OCI-LY1 (cell line): ENCODE measurements at regions not wholly inside any gene's neighbourhood (a gene's known extent, or its start where the extent isn't known, plus 50 kb on each side); places are given as distances from the start of the nearest gene placed in this dataset.

Experiments used
- H2AFZ ChIP-seq: fragments of 200-600 bp; sonication (generic), shearing (Covaris generic); 2 replicates; pipeline ENCODE4 v1.6.0; 2014; ENCODE audit warnings: antibody characterized with exemption, mild to moderate bottlenecking, low read length
- H3F3A ChIP-seq: fragments of 200-600 bp; sonication (generic), shearing (Covaris generic); 2 replicates; pipeline ENCODE4 v1.6.0; 2014; ENCODE audit warnings: mild to moderate bottlenecking, antibody characterized with exemption, low read length, moderate library complexity; ENCODE audit not compliant: insufficient read depth
- H3K27ac ChIP-seq: fragments of 200-600 bp; sonication (generic); 2 replicates; pipeline ENCODE4 v1.5.1; 2014; ENCODE audit warnings: low read length, mixed run types, mild to moderate bottlenecking, low read depth; ENCODE audit not compliant: poor library complexity, severe bottlenecking
- H3K27me3 ChIP-seq: fragments of 200-600 bp; sonication (generic); 2 replicates; pipeline ENCODE4 v1.6.0; 2014; ENCODE audit warnings: antibody characterized with exemption, mild to moderate bottlenecking, low read length, moderate library complexity; ENCODE audit not compliant: insufficient read depth
- H3K36me3 ChIP-seq: fragments of 200-600 bp; sonication (generic); 2 replicates; pipeline ENCODE4 v1.6.1; 2014; ENCODE audit warnings: mild to moderate bottlenecking, antibody characterized with exemption, low read length, moderate library complexity, mixed read lengths; ENCODE audit not compliant: insufficient read depth
- H3K4me1 ChIP-seq: fragments of 200-600 bp; sonication (generic); 2 replicates; pipeline ENCODE4 v1.5.1; 2014; ENCODE audit warnings: mild to moderate bottlenecking, low read length, moderate library complexity; ENCODE audit not compliant: insufficient read depth, severe bottlenecking
- H3K4me2 ChIP-seq: fragments of 200-600 bp; sonication (generic), shearing (Covaris generic); 2 replicates; pipeline ENCODE4 v1.6.1; 2014; ENCODE audit warnings: low read length
- H3K4me3 ChIP-seq: fragments of 200-600 bp; sonication (generic); 2 replicates; pipeline ENCODE4 v1.5.1; 2014; ENCODE audit warnings: low read length, low read depth, mild to moderate bottlenecking, mixed read lengths; ENCODE audit not compliant: poor library complexity, severe bottlenecking
- H3K79me2 ChIP-seq: fragments of 200-600 bp; shearing (Covaris generic); 2 replicates; pipeline ENCODE4 v1.6.1; 2016; ENCODE audit warnings: mixed run types, low read length, mixed read lengths; ENCODE audit not compliant: insufficient read depth
- H3K9ac ChIP-seq: fragments of 200-600 bp; sonication (generic), shearing (Covaris generic); 2 replicates; pipeline ENCODE4 v1.6.1; 2014; ENCODE audit warnings: mild to moderate bottlenecking, low read length, mixed read lengths
- H3K9me2 ChIP-seq: fragments of 200-600 bp; sonication (generic), shearing (Covaris generic); 2 replicates; pipeline ENCODE4 v1.6.1; 2014; ENCODE audit warnings: low read depth, mild to moderate bottlenecking, low read length, mixed read lengths
- H3K9me3 ChIP-seq: fragments of 200-600 bp; shearing (Covaris generic); 2 replicates; pipeline ENCODE4 v1.6.1; 2014; ENCODE audit warnings: low read length, mixed read lengths
- H4K20me1 ChIP-seq: fragments of 200-600 bp; sonication (generic), shearing (Covaris generic); 2 replicates; pipeline ENCODE4 v1.6.0; 2016; ENCODE audit warnings: mild to moderate bottlenecking, low read length; ENCODE audit not compliant: insufficient read depth
- EZH2 ChIP-seq: fragments of 200-600 bp; sonication (generic), shearing (Covaris generic); IDR thresholded peaks from 2 replicates; pipeline ENCODE4 v1.8.0; 2017; ENCODE audit warnings: borderline replicate concordance, mixed run types, mild to moderate bottlenecking, antibody characterized with exemption, low read length, moderate library complexity, mixed read lengths
- TF ChIP-seq, protein P1 (sequence below): fragments of 200-600 bp; sonication (generic), shearing (Covaris generic); IDR thresholded peaks from 2 replicates; pipeline ENCODE4 v1.5.1; 2017; ENCODE audit warnings: mild to moderate bottlenecking, antibody characterized with exemption, low read length, moderate library complexity, mixed read lengths

DNA sequence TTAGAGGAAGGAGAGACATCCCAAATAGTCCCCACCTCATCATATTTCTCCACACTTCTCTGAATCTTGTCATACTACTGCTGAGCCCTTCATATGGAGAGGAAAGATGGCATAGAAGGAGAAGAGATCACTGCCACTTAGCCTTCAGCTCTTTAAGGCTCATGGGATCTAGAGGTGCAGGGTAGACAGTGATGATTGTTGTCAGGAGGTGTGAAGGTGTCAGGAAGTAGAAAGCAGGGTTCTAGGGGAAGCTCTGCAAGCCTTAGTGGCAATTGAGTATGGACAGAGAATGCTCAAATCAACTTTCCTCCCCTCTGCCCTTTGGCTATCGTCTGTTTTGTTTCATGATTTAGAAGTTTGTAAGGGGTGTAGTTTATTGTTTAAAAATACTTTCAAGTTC lies 505.7 kb downstream of the ZNF608 start:
- Histone ChIP-seq H3K36me3 (no peaks in the 10 kb centered on the region), H3F3A (no peaks in the 10 kb centered on the region), H3K27ac (no peak overlapping the region), H3K9ac (no peak overlapping the region), H3K79me2 (no peaks in the 10 kb centered on the region), H3K4me2 (no peak overlapping the region), H4K20me1 (no peaks in the 10 kb centered on the region), H3K9me3 (peaks cover 7% of the 10 kb centered on the region; the same call in 1 of the 2 replicates), H3K4me3 (no peak overlapping the region), H3K4me1 (peaks cover 26% of the 10 kb centered on the region), H2AFZ (no peak overlapping the region), H3K9me2 (no peaks in the 10 kb centered on the region), H3K27me3 (no peaks in the 10 kb centered on the region)
- no peak for TF ChIP-seq EZH2
- TF ChIP-seq, protein P1, sequence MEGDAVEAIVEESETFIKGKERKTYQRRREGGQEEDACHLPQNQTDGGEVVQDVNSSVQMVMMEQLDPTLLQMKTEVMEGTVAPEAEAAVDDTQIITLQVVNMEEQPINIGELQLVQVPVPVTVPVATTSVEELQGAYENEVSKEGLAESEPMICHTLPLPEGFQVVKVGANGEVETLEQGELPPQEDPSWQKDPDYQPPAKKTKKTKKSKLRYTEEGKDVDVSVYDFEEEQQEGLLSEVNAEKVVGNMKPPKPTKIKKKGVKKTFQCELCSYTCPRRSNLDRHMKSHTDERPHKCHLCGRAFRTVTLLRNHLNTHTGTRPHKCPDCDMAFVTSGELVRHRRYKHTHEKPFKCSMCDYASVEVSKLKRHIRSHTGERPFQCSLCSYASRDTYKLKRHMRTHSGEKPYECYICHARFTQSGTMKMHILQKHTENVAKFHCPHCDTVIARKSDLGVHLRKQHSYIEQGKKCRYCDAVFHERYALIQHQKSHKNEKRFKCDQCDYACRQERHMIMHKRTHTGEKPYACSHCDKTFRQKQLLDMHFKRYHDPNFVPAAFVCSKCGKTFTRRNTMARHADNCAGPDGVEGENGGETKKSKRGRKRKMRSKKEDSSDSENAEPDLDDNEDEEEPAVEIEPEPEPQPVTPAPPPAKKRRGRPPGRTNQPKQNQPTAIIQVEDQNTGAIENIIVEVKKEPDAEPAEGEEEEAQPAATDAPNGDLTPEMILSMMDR: no peak

DNA sequence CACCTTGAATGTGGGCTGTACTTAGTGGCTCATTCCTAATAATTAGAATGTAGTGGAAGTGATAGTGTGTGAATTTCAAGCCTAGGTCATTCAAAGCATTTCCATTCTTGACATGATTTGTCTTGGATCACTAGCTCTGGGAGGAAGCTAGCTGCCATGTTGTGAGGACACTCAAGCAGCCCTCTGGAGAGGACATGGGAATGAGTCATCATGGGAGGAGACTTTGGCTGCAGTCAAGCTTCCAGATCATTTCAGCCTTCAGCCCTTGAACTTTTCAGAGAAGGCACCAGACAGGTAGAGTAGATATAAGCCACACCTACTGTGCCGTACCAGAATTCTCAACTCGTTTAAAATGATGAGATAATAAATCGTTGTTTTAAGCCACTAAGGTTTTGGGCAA lies 506.9 kb downstream of the ZNF608 start:
- no peaks in the 10 kb centered on the region for H3K36me3 ChIP-seq
- no peaks in the 10 kb centered on the region for H3K27me3 ChIP-seq
- no peaks in the 10 kb centered on the region for H3K9me2 ChIP-seq
- no peak overlapping the region for H2AFZ ChIP-seq
- TF ChIP-seq EZH2: no peak
- TF ChIP-seq, protein P1: no peak
- H3K9me3 ChIP-seq: peaks cover 5% of the 10 kb centered on the region; the same call in 1 of the 2 replicates
- H3K79me2 ChIP-seq: no peaks in the 10 kb centered on the region
- no peaks in the 10 kb centered on the region for H4K20me1 ChIP-seq
- H3K27ac ChIP-seq: no peak overlapping the region
- H3F3A ChIP-seq: no peaks in the 10 kb centered on the region
- H3K4me2 ChIP-seq: no peak overlapping the region
- no peak overlapping the region for H3K4me3 ChIP-seq
- no peak overlapping the region for H3K9ac ChIP-seq
- peaks cover 30% of the 10 kb centered on the region for H3K4me1 ChIP-seq

DNA sequence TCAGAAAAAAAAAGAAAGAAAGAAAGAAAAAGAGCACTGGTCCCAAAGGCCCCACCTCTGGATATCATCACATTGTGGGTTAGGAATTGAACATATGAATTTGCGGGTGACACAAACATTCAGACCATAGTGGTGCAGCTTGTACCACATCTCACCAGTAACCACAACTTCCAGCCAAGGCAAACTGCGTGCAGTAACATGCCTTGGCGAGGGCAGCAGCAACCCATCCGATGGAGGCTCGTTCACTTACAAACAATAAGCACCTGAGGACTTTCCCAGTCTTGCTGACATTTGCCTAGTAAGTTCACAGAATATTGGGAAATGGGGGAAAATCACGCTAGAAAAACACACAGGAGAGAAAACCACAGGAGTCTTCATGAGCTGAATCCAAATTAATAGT lies 508.1 kb downstream of the ZNF608 start:
- H3K4me2 ChIP-seq: no peak overlapping the region
- H3K27me3 ChIP-seq: no peaks in the 10 kb centered on the region
- H3K27ac ChIP-seq: peak overlapping the region; percentile 42
- H3K36me3 ChIP-seq: no peaks in the 10 kb centered on the region
- no peak overlapping the region for H3K9ac ChIP-seq
- no peaks in the 10 kb centered on the region for H3F3A ChIP-seq
- H3K79me2 ChIP-seq: no peaks in the 10 kb centered on the region
- peaks cover 2% of the 10 kb centered on the region; the same call in 1 of the 2 replicates for H3K9me3 ChIP-seq
- no peaks in the 10 kb centered on the region for H4K20me1 ChIP-seq
- peaks cover 42% of the 10 kb centered on the region for H3K4me1 ChIP-seq
- TF ChIP-seq EZH2: no peak
- TF ChIP-seq, protein P1: no peak
- no peaks in the 10 kb centered on the region for H3K9me2 ChIP-seq
- H2AFZ ChIP-seq: no peak overlapping the region
- H3K4me3 ChIP-seq: no peak overlapping the region
